SK-N-SH treated with all-trans-retinoic acid at 6 μM for 48 hours (cell line): ENCODE measurements at regions not wholly inside any gene's neighbourhood (a gene's known extent, or its start where the extent isn't known, plus 50 kb on each side); places are given as distances from the start of the nearest gene placed in this dataset.

Source experiments
- ARNTL ChIP-seq: fragments of 450-650 bp; formaldehyde crosslinking; IDR thresholded peaks from 2 replicates; pipeline ENCODE4 v1.5.0; 2020; ENCODE audit warnings: low read depth, mild to moderate bottlenecking, moderate library complexity, borderline replicate concordance
- GLIS3 ChIP-seq: fragments of 250-450 bp; sonication (Bioruptor Pico); IDR thresholded peaks from 2 replicates; pipeline ENCODE4 v1.5.0; 2020; ENCODE audit warnings: mild to moderate bottlenecking, moderate library complexity
- ISL1 ChIP-seq: fragments of 250-450 bp; sonication (Bioruptor Pico); IDR thresholded peaks from 2 replicates; pipeline ENCODE4 v2.1.2; 2022; ENCODE audit warnings: mild to moderate bottlenecking, moderate library complexity
- PATZ1 ChIP-seq: fragments of 250-450 bp; sonication (Bioruptor Pico); IDR thresholded peaks from 2 replicates; pipeline ENCODE4 v1.8.0; 2020; ENCODE audit warnings: mild to moderate bottlenecking, moderate library complexity, borderline replicate concordance
- RARB ChIP-seq: fragments of 250-450 bp; sonication (Bioruptor Pico); IDR thresholded peaks from 2 replicates; pipeline ENCODE4 v1.8.0; 2021; ENCODE audit warnings: mild to moderate bottlenecking, moderate library complexity
- SNAI2 ChIP-seq: fragments of 250-450 bp; sonication (Bioruptor Pico); IDR thresholded peaks from 2 replicates; pipeline ENCODE4 v1.5.0; 2020; ENCODE audit warnings: mild to moderate bottlenecking, moderate library complexity
- TOX ChIP-seq: fragments of 250-450 bp; sonication (Bioruptor Pico); IDR thresholded peaks from 2 replicates; pipeline ENCODE4 v1.8.0; 2021; ENCODE audit warnings: mild to moderate bottlenecking, moderate library complexity, borderline replicate concordance
- TSHZ2 ChIP-seq: fragments of 250-450 bp; sonication (Bioruptor Pico); IDR thresholded peaks from 2 replicates; pipeline ENCODE4 v1.5.0; 2020; ENCODE audit warnings: mild to moderate bottlenecking, moderate library complexity
- ZFP3 ChIP-seq: fragments of 250-450 bp; sonication (Bioruptor Pico); IDR thresholded peaks from 2 replicates; pipeline ENCODE4 v1.5.0; 2020; ENCODE audit warnings: mild to moderate bottlenecking, moderate library complexity
- ZFP30 ChIP-seq: fragments of 450-650 bp; formaldehyde crosslinking; IDR thresholded peaks from 2 replicates; pipeline ENCODE4 v1.5.0; 2022; ENCODE audit warnings: mild to moderate bottlenecking, moderate library complexity

- TF ChIP-seq TSHZ2 (CRISPR knock-in tag), result no peak
- TF ChIP-seq PATZ1 (CRISPR knock-in tag), result no peak
- no peak for TF ChIP-seq ZFP3 (CRISPR knock-in tag)
- no peak for TF ChIP-seq RARB
- no peak for TF ChIP-seq SNAI2 (CRISPR knock-in tag)
- no peak for TF ChIP-seq GLIS3 (CRISPR knock-in tag)
- no peak for TF ChIP-seq ISL1
- TF ChIP-seq ZFP30, result no peak
- no peak for TF ChIP-seq TOX (CRISPR knock-in tag)
- TF ChIP-seq ARNTL (CRISPR knock-in tag), result no peak
Measured at GRCh38 chr9:96160168-96160567, 141.8 kb downstream of the HSD17B3 start.
